ENCODE measurements at regions not wholly inside any gene's neighbourhood (a gene's known extent, or its start where the extent isn't known, plus 50 kb on each side); places are given as distances from the start of the nearest gene placed in this dataset.

GRCh38 chr16:61374071-61374470 is 662.2 kb downstream of the CDH8 start:
- H3K27ac ChIP-seq (ENCODE audit: low read length) = no peak overlapping the region
- H3K4me2 ChIP-seq (ENCODE audit: low read length) = no peak overlapping the region
- no peak overlapping the region for H3K9ac ChIP-seq (ENCODE audit: low read length)
- H3K36me3 ChIP-seq (ENCODE audit: insufficient read depth, low read length) = no peaks in the 10 kb centered on the region
- no peaks in the 10 kb centered on the region for H4K20me1 ChIP-seq (ENCODE audit: insufficient read depth)
- H3K9me2 ChIP-seq (ENCODE audit: insufficient read depth, low read length) = no peaks in the 10 kb centered on the region
- H3K4me3 ChIP-seq (ENCODE audit: low read length) = no peak overlapping the region
- H3K79me2 ChIP-seq (replicated peaks; ENCODE audit: insufficient read depth, low read length) = no peaks in the 10 kb centered on the region
- no peaks in the 10 kb centered on the region for H3K9me3 ChIP-seq (ENCODE audit: low read length)
- no peaks in the 10 kb centered on the region for H3F3A ChIP-seq (ENCODE audit: insufficient read depth, low read length, poor library complexity, severe bottlenecking)
- TF ChIP-seq TAF1 (IDR thresholded peaks at IDR 0.05; ENCODE audit: low read depth) = no peak
- TF ChIP-seq EP300 (conservative IDR thresholded peaks at IDR 0.05; ENCODE audit: poor library complexity, severe bottlenecking) = no peak
- no peak for TF ChIP-seq POLR2AphosphoS5 (IDR thresholded peaks at IDR 0.05)
- no peak for TF ChIP-seq MXI1 (conservative IDR thresholded peaks at IDR 0.05; ENCODE audit: poor library complexity, severe bottlenecking)
- no peaks in the 10 kb centered on the region for H3K27me3 ChIP-seq (ENCODE audit: insufficient read depth, low read depth, low read length)
- H2AFZ ChIP-seq (ENCODE audit: low read depth, low read length) = no peak overlapping the region

- H3F3A ChIP-seq (ENCODE audit: insufficient read depth, low read length, poor library complexity, severe bottlenecking) = no peaks in the 10 kb centered on the region
- no peak overlapping the region for H3K4me2 ChIP-seq (ENCODE audit: low read length)
- H2AFZ ChIP-seq (ENCODE audit: low read depth, low read length) = no peak overlapping the region
- H3K27ac ChIP-seq (ENCODE audit: low read length) = no peak overlapping the region
- no peak overlapping the region for H3K9ac ChIP-seq (ENCODE audit: low read length)
- no peaks in the 10 kb centered on the region for H3K9me3 ChIP-seq (ENCODE audit: low read length)
- no peaks in the 10 kb centered on the region for H3K9me2 ChIP-seq (ENCODE audit: insufficient read depth, low read length)
- no peaks in the 10 kb centered on the region for H3K27me3 ChIP-seq (ENCODE audit: insufficient read depth, low read depth, low read length)
- TF ChIP-seq CTCF (IDR thresholded peaks at IDR 0.05; ENCODE audit: poor library complexity, severe bottlenecking) = no peak
- no peak for TF ChIP-seq TAF1 (IDR thresholded peaks at IDR 0.05; ENCODE audit: low read depth)
- no peak for TF ChIP-seq MXI1 (conservative IDR thresholded peaks at IDR 0.05; ENCODE audit: poor library complexity, severe bottlenecking)
- TF ChIP-seq POLR2AphosphoS5 (IDR thresholded peaks at IDR 0.05) = no peak
- TF ChIP-seq EP300 (conservative IDR thresholded peaks at IDR 0.05; ENCODE audit: poor library complexity, severe bottlenecking) = no peak
- H3K4me3 ChIP-seq (ENCODE audit: low read length) = no peak overlapping the region
- no peaks in the 10 kb centered on the region for H4K20me1 ChIP-seq (ENCODE audit: insufficient read depth)
- H3K36me3 ChIP-seq (ENCODE audit: insufficient read depth, low read length) = no peaks in the 10 kb centered on the region
- H3K79me2 ChIP-seq (replicated peaks; ENCODE audit: insufficient read depth, low read length) = no peaks in the 10 kb centered on the region
Observed at GRCh38 chr16:61371881-61372280, 664.4 kb downstream of the CDH8 start.

GRCh38 chr16:61371388-61371787 is 664.9 kb downstream of the CDH8 start:
- Histone ChIP-seq H3K36me3 (ENCODE audit: insufficient read depth, low read length) (no peaks in the 10 kb centered on the region), H3K4me2 (ENCODE audit: low read length) (no peak overlapping the region), H4K20me1 (ENCODE audit: insufficient read depth) (no peaks in the 10 kb centered on the region), H3K4me3 (ENCODE audit: low read length) (no peak overlapping the region), H2AFZ (ENCODE audit: low read depth, low read length) (no peak overlapping the region), H3K79me2 (replicated peaks; ENCODE audit: insufficient read depth, low read length) (no peaks in the 10 kb centered on the region), H3F3A (ENCODE audit: insufficient read depth, low read length, poor library complexity, severe bottlenecking) (no peaks in the 10 kb centered on the region), H3K9me2 (ENCODE audit: insufficient read depth, low read length) (no peaks in the 10 kb centered on the region), H3K9me3 (ENCODE audit: low read length) (no peaks in the 10 kb centered on the region), H3K9ac (ENCODE audit: low read length) (no peak overlapping the region), H3K27ac (ENCODE audit: low read length) (no peak overlapping the region), H3K27me3 (ENCODE audit: insufficient read depth, low read depth, low read length) (no peaks in the 10 kb centered on the region)
- TF ChIP-seq POLR2AphosphoS5 (IDR thresholded peaks at IDR 0.05) (no peak), EZH2 (IDR thresholded peaks at IDR 0.05; ENCODE audit: borderline replicate concordance, insufficient read depth, low read length, poor library complexity, severe bottlenecking) (no peak)

GRCh38 chr16:61370564-61370963 is 665.7 kb downstream of the CDH8 start:
- Histone ChIP-seq H3K79me2 (replicated peaks; ENCODE audit: insufficient read depth, low read length) (no peaks in the 10 kb centered on the region), H3K9me2 (ENCODE audit: insufficient read depth, low read length) (no peaks in the 10 kb centered on the region), H3K4me3 (ENCODE audit: low read length) (no peak overlapping the region), H3K9me3 (ENCODE audit: low read length) (no peaks in the 10 kb centered on the region), H3K9ac (ENCODE audit: low read length) (no peak overlapping the region), H3K36me3 (ENCODE audit: insufficient read depth, low read length) (no peaks in the 10 kb centered on the region), H2AFZ (ENCODE audit: low read depth, low read length) (no peak overlapping the region), H3F3A (ENCODE audit: insufficient read depth, low read length, poor library complexity, severe bottlenecking) (no peaks in the 10 kb centered on the region), H3K27ac (ENCODE audit: low read length) (no peak overlapping the region), H3K4me2 (ENCODE audit: low read length) (no peak overlapping the region), H3K27me3 (ENCODE audit: insufficient read depth, low read depth, low read length) (no peaks in the 10 kb centered on the region), H4K20me1 (ENCODE audit: insufficient read depth) (no peaks in the 10 kb centered on the region)
- peak; percentile 12 for TF ChIP-seq EP300 (conservative IDR thresholded peaks at IDR 0.05; ENCODE audit: poor library complexity, severe bottlenecking)
- TF ChIP-seq REST (IDR thresholded peaks at IDR 0.05; ENCODE audit: borderline replicate concordance) = no peak

Data from neural cell (in vitro differentiated cells).